Glutamatergic neuron (in vitro differentiated cells): ENCODE measurements at regions not wholly inside any gene's neighbourhood (a gene's known extent, or its start where the extent isn't known, plus 50 kb on each side); places are given as distances from the start of the nearest gene placed in this dataset.

Source experiments
- DNase-seq: peaks from one replicate; pipeline ENCODE4 v3.0.0; 2022
- H3K27ac Mint-ChIP-seq: one replicate; pipeline ENCODE4 v1.8.0; 2020; ENCODE audit warnings: mild to moderate bottlenecking, mixed read lengths, inconsistent platforms; ENCODE audit not compliant: unreplicated experiment
- H3K27me3 Mint-ChIP-seq: one replicate; pipeline ENCODE4 v1.8.0; 2020; ENCODE audit warnings: mild to moderate bottlenecking, moderate library complexity, mixed read lengths, inconsistent platforms; ENCODE audit not compliant: unreplicated experiment
- H3K36me3 Mint-ChIP-seq: one replicate; pipeline ENCODE4 v1.8.0; 2020; ENCODE audit warnings: mild to moderate bottlenecking, mixed read lengths, inconsistent platforms; ENCODE audit not compliant: unreplicated experiment
- H3K4me1 Mint-ChIP-seq: one replicate; pipeline ENCODE4 v1.8.0; 2020; ENCODE audit warnings: mild to moderate bottlenecking, low read depth, mixed read lengths, inconsistent platforms; ENCODE audit not compliant: unreplicated experiment
- H3K4me3 Mint-ChIP-seq: one replicate; pipeline ENCODE4 v1.8.0; 2020; ENCODE audit warnings: mild to moderate bottlenecking, mixed read lengths, inconsistent platforms; ENCODE audit not compliant: unreplicated experiment
- H3K9me3 Mint-ChIP-seq: one replicate; pipeline ENCODE4 v1.8.0; 2020; ENCODE audit warnings: mild to moderate bottlenecking, moderate library complexity, mixed read lengths, inconsistent platforms; ENCODE audit not compliant: unreplicated experiment
- TF ChIP-seq, protein P1 (sequence below): fragments of 200-600 bp; sonication (generic); IDR thresholded peaks from one replicate; pipeline ENCODE4 v1.5.0; 2021; ENCODE audit not compliant: partially characterized antibody, unreplicated experiment

DNA sequence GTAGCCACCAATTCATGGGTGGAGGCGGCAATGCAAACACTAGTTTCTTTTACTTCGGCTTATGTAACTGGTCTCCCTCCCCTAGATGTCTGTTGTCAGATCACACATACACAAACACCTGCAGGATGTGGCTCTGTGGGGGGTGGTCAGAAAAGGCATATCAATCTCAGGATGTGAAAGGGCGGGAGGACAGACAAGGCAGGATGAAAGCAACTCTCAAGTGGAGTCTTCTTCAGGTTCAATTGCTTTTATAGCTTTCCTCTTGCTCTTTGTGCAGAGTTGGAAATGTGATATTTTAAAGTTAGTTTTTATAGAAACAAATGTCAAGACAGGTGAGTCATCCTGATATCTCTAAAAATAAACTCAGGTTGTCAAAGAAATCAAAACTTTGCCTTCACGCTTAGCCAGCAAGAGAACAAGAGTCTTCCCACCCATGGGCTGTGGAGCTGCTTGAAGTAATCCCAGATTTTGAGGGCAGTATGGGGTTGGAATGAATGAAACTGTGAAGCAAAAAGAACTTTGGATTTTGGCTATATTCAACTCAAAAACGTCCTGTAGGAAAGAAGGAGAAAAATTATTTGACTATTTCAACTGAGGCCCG, 423.4 kb downstream of the GUCY1A2 start:
- no peaks in the 10 kb centered on the region for H3K36me3 Mint-ChIP-seq
- H3K27ac Mint-ChIP-seq: no peak overlapping the region
- H3K4me1 Mint-ChIP-seq: no peaks in the 10 kb centered on the region
- H3K4me3 Mint-ChIP-seq: no peak overlapping the region
- no peaks in the 10 kb centered on the region for H3K9me3 Mint-ChIP-seq
- TF ChIP-seq, protein P1, sequence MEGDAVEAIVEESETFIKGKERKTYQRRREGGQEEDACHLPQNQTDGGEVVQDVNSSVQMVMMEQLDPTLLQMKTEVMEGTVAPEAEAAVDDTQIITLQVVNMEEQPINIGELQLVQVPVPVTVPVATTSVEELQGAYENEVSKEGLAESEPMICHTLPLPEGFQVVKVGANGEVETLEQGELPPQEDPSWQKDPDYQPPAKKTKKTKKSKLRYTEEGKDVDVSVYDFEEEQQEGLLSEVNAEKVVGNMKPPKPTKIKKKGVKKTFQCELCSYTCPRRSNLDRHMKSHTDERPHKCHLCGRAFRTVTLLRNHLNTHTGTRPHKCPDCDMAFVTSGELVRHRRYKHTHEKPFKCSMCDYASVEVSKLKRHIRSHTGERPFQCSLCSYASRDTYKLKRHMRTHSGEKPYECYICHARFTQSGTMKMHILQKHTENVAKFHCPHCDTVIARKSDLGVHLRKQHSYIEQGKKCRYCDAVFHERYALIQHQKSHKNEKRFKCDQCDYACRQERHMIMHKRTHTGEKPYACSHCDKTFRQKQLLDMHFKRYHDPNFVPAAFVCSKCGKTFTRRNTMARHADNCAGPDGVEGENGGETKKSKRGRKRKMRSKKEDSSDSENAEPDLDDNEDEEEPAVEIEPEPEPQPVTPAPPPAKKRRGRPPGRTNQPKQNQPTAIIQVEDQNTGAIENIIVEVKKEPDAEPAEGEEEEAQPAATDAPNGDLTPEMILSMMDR: no peak
- no peak for DNase-seq
- no peaks in the 10 kb centered on the region for H3K27me3 Mint-ChIP-seq

DNA sequence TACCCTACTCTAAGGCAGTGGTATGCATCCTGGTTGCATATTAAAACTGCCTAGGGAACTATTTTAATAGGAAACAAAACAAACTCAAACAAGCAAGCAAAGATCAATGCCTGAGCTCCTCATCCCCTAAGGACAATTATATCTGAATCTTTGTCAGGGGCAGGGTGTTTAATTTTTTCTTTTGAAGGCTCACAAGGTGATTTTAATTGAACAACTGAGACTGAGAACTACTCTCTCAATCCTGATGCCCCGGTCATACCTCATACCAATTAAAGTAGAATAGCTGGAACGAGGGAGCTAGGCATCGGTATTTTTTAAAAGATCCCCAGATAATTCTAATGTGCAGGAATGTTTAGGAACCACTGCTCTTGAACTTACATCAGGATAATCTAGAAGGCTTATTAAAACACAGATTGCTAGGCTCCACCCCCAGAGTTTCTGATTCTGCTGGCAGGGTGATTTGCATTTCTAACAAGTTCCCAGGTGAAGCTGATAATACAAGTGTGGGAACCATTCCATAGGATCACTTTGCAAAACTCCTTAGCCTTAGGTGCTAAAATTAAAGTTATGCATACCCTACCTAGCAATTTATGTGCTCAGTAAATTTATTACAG, 416.5 kb downstream of the GUCY1A2 start:
- H3K27me3 Mint-ChIP-seq: peaks cover 2% of the 10 kb centered on the region
- H3K36me3 Mint-ChIP-seq: no peaks in the 10 kb centered on the region
- H3K4me3 Mint-ChIP-seq: no peak overlapping the region
- no peak for DNase-seq
- no peaks in the 10 kb centered on the region for H3K4me1 Mint-ChIP-seq
- H3K27ac Mint-ChIP-seq: no peak overlapping the region
- H3K9me3 Mint-ChIP-seq: no peaks in the 10 kb centered on the region
- TF ChIP-seq, protein P1: no peak

DNA sequence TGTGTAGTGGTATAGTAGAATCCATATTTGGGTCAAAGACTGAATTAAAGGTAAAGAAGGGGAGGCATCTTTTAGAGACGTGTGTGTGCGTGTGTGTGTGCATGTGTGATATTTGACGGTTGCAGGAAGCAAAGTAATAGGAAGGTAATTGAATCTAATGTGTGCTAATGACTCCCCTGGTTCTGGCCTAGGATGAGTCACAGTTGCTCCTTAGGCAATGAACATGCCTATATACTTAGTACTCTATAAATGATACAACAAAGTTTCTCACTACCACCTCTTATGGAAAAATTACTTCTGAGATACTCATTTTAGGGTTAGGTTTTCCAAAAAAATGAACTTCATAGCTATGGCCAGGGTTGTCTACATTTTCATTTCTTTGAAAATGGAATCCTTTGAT, 409.6 kb downstream of the GUCY1A2 start:
- no peak for DNase-seq
- Mint-ChIP-seq H3K27me3 (no peaks in the 10 kb centered on the region), H3K9me3 (no peaks in the 10 kb centered on the region), H3K4me1 (no peaks in the 10 kb centered on the region), H3K36me3 (no peaks in the 10 kb centered on the region), H3K4me3 (no peak overlapping the region), H3K27ac (no peak overlapping the region)
- TF ChIP-seq, protein P1: no peak

DNA sequence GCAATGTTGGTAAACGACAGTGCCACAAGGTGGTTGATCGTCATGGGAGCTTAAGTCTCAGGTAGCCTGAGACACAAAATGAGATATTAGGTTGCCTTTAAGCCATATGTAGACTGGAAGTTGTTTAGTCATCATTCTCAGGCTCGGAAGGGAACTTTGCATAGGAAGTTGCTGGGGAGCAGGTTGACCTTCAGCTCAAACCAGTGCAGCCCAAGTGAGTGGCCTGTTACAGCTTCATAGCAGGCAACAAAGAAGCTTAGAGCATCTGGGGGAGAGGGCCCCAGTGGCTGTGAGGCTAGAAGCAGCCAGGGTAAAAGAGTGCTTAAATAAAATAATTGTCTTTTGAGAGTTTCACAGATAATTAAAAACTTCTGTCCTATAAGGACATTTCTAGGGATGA, 404.0 kb downstream of the GUCY1A2 start:
- H3K9me3 Mint-ChIP-seq: no peaks in the 10 kb centered on the region
- H3K4me1 Mint-ChIP-seq: peaks cover 1% of the 10 kb centered on the region
- H3K27ac Mint-ChIP-seq: no peak overlapping the region
- no peaks in the 10 kb centered on the region for H3K36me3 Mint-ChIP-seq
- DNase-seq: no peak
- TF ChIP-seq, protein P1: no peak
- H3K27me3 Mint-ChIP-seq: no peaks in the 10 kb centered on the region
- no peak overlapping the region for H3K4me3 Mint-ChIP-seq

DNA sequence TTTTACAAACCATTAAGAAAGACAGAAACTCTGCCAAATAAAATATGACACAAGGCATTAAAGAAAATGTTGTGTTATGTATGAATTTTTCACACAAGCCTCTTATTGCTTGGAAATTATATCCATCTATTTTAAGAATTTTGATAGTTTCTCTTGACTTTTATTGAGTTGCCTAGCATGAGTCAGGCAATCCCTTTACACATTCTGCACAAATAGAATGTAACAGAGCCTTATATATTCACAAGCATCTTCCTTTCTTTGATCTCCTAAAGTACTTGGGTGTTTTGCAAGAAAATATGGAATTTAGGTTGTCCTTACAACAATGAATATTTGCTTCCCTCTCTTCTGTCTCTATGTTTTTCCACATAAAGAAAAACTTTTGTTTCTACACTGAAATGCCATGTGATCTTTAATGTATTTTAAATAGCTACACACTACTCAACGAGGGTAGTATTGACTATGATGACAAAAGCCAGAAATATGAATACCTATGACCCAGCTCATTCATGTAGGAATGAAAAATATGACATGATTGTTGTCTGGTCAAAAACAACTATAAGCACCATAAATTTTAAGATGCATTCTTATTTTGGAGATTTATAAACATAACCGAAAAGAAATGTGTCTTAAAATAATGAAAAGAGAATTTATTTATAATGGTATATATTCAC, 398.8 kb downstream of the GUCY1A2 start:
- no peak overlapping the region for H3K4me3 Mint-ChIP-seq
- peaks cover 3% of the 10 kb centered on the region for H3K4me1 Mint-ChIP-seq
- H3K9me3 Mint-ChIP-seq: no peaks in the 10 kb centered on the region
- TF ChIP-seq, protein P1: no peak
- no peaks in the 10 kb centered on the region for H3K27me3 Mint-ChIP-seq
- no peak for DNase-seq
- H3K27ac Mint-ChIP-seq: no peak overlapping the region
- no peaks in the 10 kb centered on the region for H3K36me3 Mint-ChIP-seq
